Mesothelial cell of epicardium (in vitro differentiated cells): ENCODE measurements at regions not wholly inside any gene's neighbourhood (a gene's known extent, or its start where the extent isn't known, plus 50 kb on each side); places are given as distances from the start of the nearest gene placed in this dataset.
"Not testable (repeated sequence)": the region's sequence is repeated elsewhere in the genome, so short reads cannot be mapped to it uniquely, and the experiment has no call there.

ENCODE experiments used
- DNase-seq, 2 experiments: peaks; one replicate each; pipeline ENCODE4 v3.0.0; 2021; ENCODE audit warnings: low spot score in 2 of 2; ENCODE audit not compliant: unreplicated experiment in 2 of 2
- H3K27ac Mint-ChIP-seq: 2 replicates; pipeline ENCODE4 v1.8.0; 2021; ENCODE audit warnings: mixed read lengths
- H3K27me3 Mint-ChIP-seq: 2 replicates; pipeline ENCODE4 v1.8.0; 2021; ENCODE audit warnings: low read depth, mixed read lengths
- H3K36me3 Mint-ChIP-seq: 2 replicates; pipeline ENCODE4 v1.8.0; 2021; ENCODE audit warnings: mixed read lengths
- H3K4me1 Mint-ChIP-seq: 2 replicates; pipeline ENCODE4 v1.8.0; 2021; ENCODE audit warnings: mixed read lengths
- H3K4me3 Mint-ChIP-seq: 2 replicates; pipeline ENCODE4 v1.8.0; 2021; ENCODE audit warnings: mild to moderate bottlenecking, moderate library complexity, mixed read lengths
- H3K9me3 Mint-ChIP-seq: 2 replicates; pipeline ENCODE4 v1.8.0; 2021; ENCODE audit warnings: mixed read lengths
- CTCF ChIP-seq: fragments of 200-600 bp; sonication (generic); IDR thresholded peaks from one replicate; pipeline ENCODE4 v1.5.0; 2021; ENCODE audit warnings: antibody characterized with exemption; ENCODE audit not compliant: unreplicated experiment

- peaks cover 13% of the 10 kb centered on the region for H3K9me3 Mint-ChIP-seq
- no peak for TF ChIP-seq CTCF
Measured at GRCh38 chr3:43236008-43236407, 50.3 kb upstream of the SNRK start.

GRCh38 chr3:43233062-43233461 is 53.3 kb upstream of the SNRK start:
- DNase-seq, result no peak
- H3K27me3 Mint-ChIP-seq, result peaks cover 3% of the 10 kb centered on the region
- H3K9me3 Mint-ChIP-seq, result peaks cover 3% of the 10 kb centered on the region
- no peak overlapping the region for H3K27ac Mint-ChIP-seq
- H3K4me1 Mint-ChIP-seq, result peaks cover 10% of the 10 kb centered on the region
- H3K36me3 Mint-ChIP-seq, result no peaks in the 10 kb centered on the region
- no peak for TF ChIP-seq CTCF
- no peak overlapping the region for H3K4me3 Mint-ChIP-seq

More at GRCh38 chr3:43236008-43236407, 50.3 kb upstream of the SNRK start:
- H3K27ac Mint-ChIP-seq, result no peak overlapping the region
- DNase-seq, result no peak
- H3K4me3 Mint-ChIP-seq, result no peak overlapping the region
- peaks cover 3% of the 10 kb centered on the region for H3K27me3 Mint-ChIP-seq
- peaks cover 9% of the 10 kb centered on the region for H3K4me1 Mint-ChIP-seq
- no peaks in the 10 kb centered on the region for H3K36me3 Mint-ChIP-seq

- H3K27me3 Mint-ChIP-seq, result peaks cover 2% of the 10 kb centered on the region
- no peaks in the 10 kb centered on the region for H3K36me3 Mint-ChIP-seq
- H3K9me3 Mint-ChIP-seq, result peaks cover 19% of the 10 kb centered on the region
- DNase-seq, result no peak
- H3K4me3 Mint-ChIP-seq, result no peak overlapping the region
- peak overlapping the region; percentile 6 for H3K27ac Mint-ChIP-seq
- no peak for TF ChIP-seq CTCF
- H3K4me1 Mint-ChIP-seq, result peaks cover 10% of the 10 kb centered on the region
Measured at GRCh38 chr3:43231276-43232000, 54.9 kb upstream of the SNRK start.

GRCh38 chr3:43229865-43230264 is 56.5 kb upstream of the SNRK start:
- not testable (repeated sequence) for DNase-seq, H3K27me3 Mint-ChIP-seq, H3K4me3 Mint-ChIP-seq, H3K36me3 Mint-ChIP-seq, H3K27ac Mint-ChIP-seq
- Mint-ChIP-seq H3K9me3 (peaks cover 25% of the 10 kb centered on the region), H3K4me1 (peaks cover 10% of the 10 kb centered on the region)

GRCh38 chr3:43227685-43228084 is 58.7 kb upstream of the SNRK start:
- not testable (repeated sequence) for H3K4me3 Mint-ChIP-seq, H3K36me3 Mint-ChIP-seq, DNase-seq, H3K27ac Mint-ChIP-seq, H3K27me3 Mint-ChIP-seq
- peaks cover 10% of the 10 kb centered on the region for H3K4me1 Mint-ChIP-seq
- peaks cover 40% of the 10 kb centered on the region for H3K9me3 Mint-ChIP-seq

GRCh38 chr3:43224405-43225073 is 61.8 kb upstream of the SNRK start:
- no peak for DNase-seq
- TF ChIP-seq CTCF, result no peak
- Mint-ChIP-seq H3K27ac (no peak overlapping the region), H3K36me3 (no peaks in the 10 kb centered on the region), H3K27me3 (peaks cover 12% of the 10 kb centered on the region), H3K9me3 (peaks cover 40% of the 10 kb centered on the region), H3K4me1 (no peaks in the 10 kb centered on the region), H3K4me3 (no peak overlapping the region)
